ENCODE measurements at regions not wholly inside any gene's neighbourhood (a gene's known extent, or its start where the extent isn't known, plus 50 kb on each side); places are given as distances from the start of the nearest gene placed in this dataset.

DNA sequence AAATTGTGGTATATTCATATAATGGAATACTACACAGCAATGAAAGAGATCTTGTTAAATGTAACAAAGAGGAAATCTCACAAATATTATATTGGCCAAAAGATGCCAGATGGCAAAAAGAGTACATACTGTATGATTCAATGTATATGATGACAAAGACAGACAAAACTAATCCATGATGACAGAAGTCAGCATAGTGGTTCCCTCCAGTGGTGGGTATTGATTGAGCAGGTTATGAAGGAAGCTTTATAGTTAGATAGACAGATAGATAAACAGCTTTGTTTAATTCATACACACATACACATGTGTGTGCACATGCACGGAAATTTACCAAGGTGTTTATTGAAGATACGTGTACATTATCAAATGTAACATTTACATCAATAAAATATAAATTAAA lies 74.4 kb upstream of the SMIM36 start:
- Mint-ChIP-seq H3K27me3 (peaks cover 0 to 8% of the 10 kb centered on the region in 2 donors), H3K36me3 (ENCODE audit: insufficient read depth) (no peaks in the 10 kb centered on the region), H3K4me3 (no peak overlapping the region), H3K27ac (no peak overlapping the region), H3K9me3 (no peaks in the 10 kb centered on the region), H3K4me1 (ENCODE audit: low read depth in 2 of 2) (no peaks in the 10 kb centered on the region)
- no peak for ATAC-seq (replicated peaks)
- no peak for DNase-seq

GRCh38 chr17:55584861-55585260 lies 73.6 kb upstream of the SMIM36 start:
- ATAC-seq (replicated peaks): no peak
- no peak overlapping the region for H3K27ac Mint-ChIP-seq

GRCh38 chr17:55584055-55584685 lies 72.9 kb upstream of the SMIM36 start:
- H3K4me1 Mint-ChIP-seq (ENCODE audit: low read depth in 2 of 2): no peaks in the 10 kb centered on the region
- H3K36me3 Mint-ChIP-seq (ENCODE audit: insufficient read depth): no peaks in the 10 kb centered on the region
- no peaks in the 10 kb centered on the region for H3K9me3 Mint-ChIP-seq
- DNase-seq (no peak), ATAC-seq (replicated peaks) (no peak)
- peaks cover 0 to 4% of the 10 kb centered on the region in 2 donors for H3K27me3 Mint-ChIP-seq
- H3K4me3 Mint-ChIP-seq: no peak overlapping the region
- H3K27ac Mint-ChIP-seq: no peak overlapping the region

More at GRCh38 chr17:55584861-55585260, 73.6 kb upstream of the SMIM36 start:
- no peaks in the 10 kb centered on the region for H3K36me3 Mint-ChIP-seq (ENCODE audit: insufficient read depth)
- H3K27me3 Mint-ChIP-seq: peaks cover 0 to 4% of the 10 kb centered on the region in 2 donors
- no peak overlapping the region for H3K4me3 Mint-ChIP-seq
- H3K4me1 Mint-ChIP-seq (ENCODE audit: low read depth in 2 of 2): no peaks in the 10 kb centered on the region
- no peak for DNase-seq
- no peaks in the 10 kb centered on the region for H3K9me3 Mint-ChIP-seq

- no peak for DNase-seq
- no peak for ATAC-seq (replicated peaks)
- Mint-ChIP-seq H3K9me3 (no peaks in the 10 kb centered on the region), H3K27ac (no peak overlapping the region), H3K27me3 (no peaks in the 10 kb centered on the region), H3K4me3 (no peak overlapping the region), H3K4me1 (ENCODE audit: low read depth in 2 of 2) (no peaks in the 10 kb centered on the region), H3K36me3 (ENCODE audit: insufficient read depth) (no peaks in the 10 kb centered on the region)
Observed at GRCh38 chr17:55582897-55583296, 71.6 kb upstream of the SMIM36 start.

GRCh38 chr17:55580596-55581133 lies 69.4 kb upstream of the SMIM36 start:
- H3K27ac Mint-ChIP-seq: no peak overlapping the region

GRCh38 chr17:55577687-55578086 lies 66.4 kb upstream of the SMIM36 start:
- DNase-seq (no peak), ATAC-seq (replicated peaks) (peak; percentile 72)
- Mint-ChIP-seq H3K4me1 (ENCODE audit: low read depth in 2 of 2) (no peaks in the 10 kb centered on the region), H3K36me3 (ENCODE audit: insufficient read depth) (no peaks in the 10 kb centered on the region), H3K27me3 (peaks cover 8% of the 10 kb centered on the region in 2 donors), H3K9me3 (no peaks in the 10 kb centered on the region), H3K27ac (no peak overlapping the region), H3K4me3 (no peak overlapping the region)

More at GRCh38 chr17:55580596-55581133, 69.4 kb upstream of the SMIM36 start:
- Mint-ChIP-seq H3K27me3 (no peaks in the 10 kb centered on the region), H3K4me1 (ENCODE audit: low read depth in 2 of 2) (no peaks in the 10 kb centered on the region), H3K36me3 (ENCODE audit: insufficient read depth) (no peaks in the 10 kb centered on the region), H3K4me3 (no peak overlapping the region), H3K9me3 (no peaks in the 10 kb centered on the region)
- DNase-seq: no peak
- ATAC-seq (replicated peaks): no peak

DNA sequence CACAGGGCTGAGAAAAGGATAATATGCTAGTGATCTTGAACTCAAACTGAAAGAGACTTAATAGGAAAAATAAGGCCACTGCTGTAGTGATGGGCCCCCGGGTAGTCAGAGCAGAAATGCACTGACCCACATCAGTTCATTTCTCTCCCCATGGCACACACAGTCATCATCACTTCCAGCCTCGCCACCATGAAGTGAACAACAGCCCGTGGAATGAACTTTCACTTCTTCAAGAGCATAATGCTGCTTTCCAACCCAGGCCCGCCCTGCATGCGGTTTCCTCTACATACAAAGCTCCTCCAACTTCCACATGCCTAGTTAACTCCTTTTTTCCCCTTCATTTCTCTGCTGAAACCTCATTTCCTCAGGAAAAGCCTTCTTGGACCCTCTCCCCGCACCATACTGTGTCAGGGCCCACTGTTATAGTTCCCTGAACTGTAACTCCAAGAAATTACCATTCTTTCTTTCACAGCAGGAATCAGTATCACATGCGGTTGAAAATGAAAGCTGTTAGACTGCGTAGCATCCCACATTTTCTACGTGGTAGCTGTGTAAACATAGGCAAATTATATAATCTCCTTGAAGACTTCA lies 65.8 kb upstream of the SMIM36 start:
- no peak for DNase-seq
- ATAC-seq (replicated peaks): peak; percentile 56
- H3K4me3 Mint-ChIP-seq: no peak overlapping the region
- no peaks in the 10 kb centered on the region for H3K9me3 Mint-ChIP-seq
- no peaks in the 10 kb centered on the region for H3K4me1 Mint-ChIP-seq (ENCODE audit: low read depth in 2 of 2)
- peaks cover 8 to 9% of the 10 kb centered on the region in 2 donors for H3K27me3 Mint-ChIP-seq
- no peak overlapping the region for H3K27ac Mint-ChIP-seq
- no peaks in the 10 kb centered on the region for H3K36me3 Mint-ChIP-seq (ENCODE audit: insufficient read depth)

DNA sequence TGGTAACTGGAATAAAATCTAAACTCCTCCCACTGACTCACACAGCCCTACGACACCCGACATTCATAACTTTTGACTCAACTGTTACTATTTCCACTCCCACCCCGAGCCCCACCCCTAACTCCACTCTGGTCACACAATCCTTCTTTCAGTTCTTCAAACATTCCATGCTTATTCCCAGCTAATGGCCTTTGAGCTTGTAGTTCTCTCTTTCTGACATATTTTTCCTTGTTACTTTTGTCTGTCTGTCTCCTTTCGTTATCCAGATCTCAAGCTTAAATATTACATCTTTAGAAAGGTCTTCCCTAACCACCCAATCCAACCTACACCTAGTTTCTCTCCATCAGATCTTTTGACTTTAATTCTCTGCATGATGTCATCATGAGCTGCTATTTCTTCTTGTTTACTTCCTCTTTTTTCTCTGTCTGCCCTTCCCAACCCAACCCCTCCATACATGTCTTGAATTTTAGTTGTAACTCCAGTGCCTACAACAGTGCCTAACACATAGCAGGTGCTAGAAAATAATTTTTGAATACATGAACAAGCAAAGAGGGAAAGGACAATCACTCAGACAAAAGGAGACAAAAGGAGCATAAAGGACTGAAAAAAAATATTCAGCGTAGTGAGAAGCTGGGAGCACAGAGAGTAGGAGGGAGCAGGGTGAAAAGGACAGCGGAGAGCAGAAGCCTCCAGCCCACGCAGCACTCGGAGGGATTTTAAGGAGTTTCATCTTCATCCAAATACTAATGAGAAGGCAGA lies 65.2 kb upstream of the SMIM36 start:
- Mint-ChIP-seq H3K9me3 (no peaks in the 10 kb centered on the region), H3K4me3 (no peak overlapping the region), H3K36me3 (ENCODE audit: insufficient read depth) (no peaks in the 10 kb centered on the region), H3K27ac (no peak overlapping the region), H3K27me3 (peaks cover 8 to 9% of the 10 kb centered on the region in 2 donors), H3K4me1 (ENCODE audit: low read depth in 2 of 2) (no peaks in the 10 kb centered on the region)
- DNase-seq: no peak
- no peak for ATAC-seq (replicated peaks)

GRCh38 chr17:55575058-55575636 lies 63.9 kb upstream of the SMIM36 start:
- Mint-ChIP-seq H3K27ac (no peak overlapping the region), H3K4me3 (no peak overlapping the region), H3K36me3 (ENCODE audit: insufficient read depth) (no peaks in the 10 kb centered on the region), H3K9me3 (no peaks in the 10 kb centered on the region), H3K4me1 (ENCODE audit: low read depth in 2 of 2) (no peaks in the 10 kb centered on the region), H3K27me3 (peaks cover 16 to 19% of the 10 kb centered on the region in 2 donors)
- ATAC-seq (replicated peaks): no peak
- DNase-seq: no peak

- ATAC-seq (replicated peaks): no peak
- no peaks in the 10 kb centered on the region for H3K9me3 Mint-ChIP-seq
- H3K27ac Mint-ChIP-seq: no peak overlapping the region
- H3K4me1 Mint-ChIP-seq (ENCODE audit: low read depth in 2 of 2): no peaks in the 10 kb centered on the region
- H3K4me3 Mint-ChIP-seq: no peak overlapping the region
- DNase-seq: no peak
- H3K36me3 Mint-ChIP-seq (ENCODE audit: insufficient read depth): no peaks in the 10 kb centered on the region
- H3K27me3 Mint-ChIP-seq: peaks cover 17 to 30% of the 10 kb centered on the region in 2 donors
Observed at GRCh38 chr17:55572599-55572998, 61.3 kb upstream of the SMIM36 start.

DNA sequence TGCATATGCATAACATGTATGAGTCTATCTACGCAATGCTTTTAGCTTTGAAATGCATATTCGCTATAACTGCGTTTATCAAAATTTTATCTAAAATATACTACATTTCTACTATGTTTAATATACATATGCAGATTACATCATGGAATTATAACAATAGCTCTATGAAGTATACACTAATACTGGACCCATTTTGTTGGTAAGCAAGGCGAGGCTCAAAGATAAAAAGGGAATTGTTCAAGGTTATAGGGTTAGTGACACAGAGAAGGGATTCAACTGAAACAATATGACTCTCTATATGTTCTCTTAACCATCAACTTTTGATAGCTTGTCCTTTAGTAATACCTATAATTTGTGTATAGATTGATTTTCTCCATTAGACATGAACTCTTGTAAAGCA lies 60.9 kb upstream of the SMIM36 start:
- DNase-seq: no peak
- H3K4me3 Mint-ChIP-seq: no peak overlapping the region
- H3K36me3 Mint-ChIP-seq (ENCODE audit: insufficient read depth): no peaks in the 10 kb centered on the region
- H3K27ac Mint-ChIP-seq: no peak overlapping the region
- no peaks in the 10 kb centered on the region for H3K4me1 Mint-ChIP-seq (ENCODE audit: low read depth in 2 of 2)
- no peaks in the 10 kb centered on the region for H3K9me3 Mint-ChIP-seq
- peaks cover 22 to 34% of the 10 kb centered on the region in 2 donors for H3K27me3 Mint-ChIP-seq
- no peak for ATAC-seq (replicated peaks)

DNA sequence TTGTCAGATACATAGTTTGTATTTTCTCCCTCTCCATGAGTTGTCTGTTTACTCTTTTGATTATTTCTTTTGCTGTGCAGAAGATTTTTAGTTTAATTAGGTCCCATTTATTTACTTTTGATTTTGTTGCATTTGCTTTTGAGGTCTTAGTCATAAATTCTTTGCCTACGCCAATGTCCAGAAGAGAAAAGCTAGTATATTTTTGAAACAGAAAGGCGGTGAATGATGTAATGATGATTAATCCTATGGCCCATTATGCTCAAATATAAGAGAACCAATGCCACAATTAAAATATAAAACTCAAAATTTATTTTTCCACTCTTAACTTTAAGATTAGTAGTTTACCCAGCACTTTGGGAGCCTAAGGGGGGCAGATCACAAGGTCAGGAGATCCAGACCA lies 59.8 kb upstream of the SMIM36 start:
- no peaks in the 10 kb centered on the region for H3K9me3 Mint-ChIP-seq
- H3K4me1 Mint-ChIP-seq (ENCODE audit: low read depth in 2 of 2): no peaks in the 10 kb centered on the region
- ATAC-seq (replicated peaks) (no peak), DNase-seq (no peak)
- H3K36me3 Mint-ChIP-seq (ENCODE audit: insufficient read depth): no peaks in the 10 kb centered on the region
- H3K27me3 Mint-ChIP-seq: peaks cover 28 to 45% of the 10 kb centered on the region in 2 donors
- no peak overlapping the region for H3K4me3 Mint-ChIP-seq
- H3K27ac Mint-ChIP-seq: no peak overlapping the region

- ATAC-seq (replicated peaks): no peak
Observed at GRCh38 chr17:55570391-55570790, 59.1 kb upstream of the SMIM36 start.

More at GRCh38 chr17:55570391-55570790, 59.1 kb upstream of the SMIM36 start:
- no peak overlapping the region for H3K4me3 Mint-ChIP-seq
- H3K27me3 Mint-ChIP-seq: peaks cover 28 to 51% of the 10 kb centered on the region in 2 donors
- no peaks in the 10 kb centered on the region for H3K36me3 Mint-ChIP-seq (ENCODE audit: insufficient read depth)
- DNase-seq: no peak
- H3K9me3 Mint-ChIP-seq: no peaks in the 10 kb centered on the region
- H3K27ac Mint-ChIP-seq: no peak overlapping the region
- H3K4me1 Mint-ChIP-seq (ENCODE audit: low read depth in 2 of 2): no peaks in the 10 kb centered on the region
